GM23248 (cell line): ENCODE measurements at regions not wholly inside any gene's neighbourhood (a gene's known extent, or its start where the extent isn't known, plus 50 kb on each side); places are given as distances from the start of the nearest gene placed in this dataset.

Experiments
- EZH2 ChIP-seq: fragments of 200-600 bp; sonication (generic); IDR thresholded peaks from 2 replicates; pipeline ENCODE4 v1.6.1; 2018; ENCODE audit warnings: antibody characterized with exemption, mild to moderate bottlenecking; ENCODE audit not compliant: insufficient read depth, poor library complexity, severe bottlenecking
- EZH2phosphoT487 ChIP-seq: fragments of 200-600 bp; sonication (generic); IDR thresholded peaks from 2 replicates; pipeline ENCODE4 v1.6.1; 2018; ENCODE audit warnings: antibody characterized with exemption, moderate library complexity, mild to moderate bottlenecking, low read depth; ENCODE audit not compliant: insufficient read depth

GRCh38 chr1:5721634-5722215, 270.5 kb downstream of the NPHP4 start:
- TF ChIP-seq EZH2, result no peak
- TF ChIP-seq EZH2phosphoT487, result no peak
